Raji (cell line): ENCODE measurements at regions not wholly inside any gene's neighbourhood (a gene's known extent, or its start where the extent isn't known, plus 50 kb on each side); places are given as distances from the start of the nearest gene placed in this dataset.

Source experiments
- POLR2A ChIP-seq: IDR thresholded peaks from 2 replicates; pipeline ENCODE4 v1.6.1; 2011; ENCODE audit warnings: low read depth, low read length, control low read depth; ENCODE audit not compliant: insufficient read depth

DNA sequence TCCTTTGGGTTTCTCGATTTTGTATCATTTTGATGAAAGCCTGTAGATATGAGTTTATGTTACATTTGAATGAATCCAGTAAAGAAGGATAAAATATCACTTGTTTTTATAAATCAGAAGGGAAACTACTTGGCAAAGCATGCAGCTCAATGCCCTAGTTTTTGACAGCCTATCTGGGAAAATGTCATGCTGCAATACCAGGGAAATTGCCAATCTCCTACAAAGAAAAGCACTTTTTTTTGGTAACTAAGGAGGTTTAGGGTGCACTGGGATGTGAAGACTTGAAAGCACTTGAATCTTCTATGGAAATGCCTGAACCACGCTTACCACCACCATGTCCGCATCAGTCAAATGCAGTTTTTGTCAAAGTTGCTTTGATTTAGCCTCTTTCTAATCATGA, 446.9 kb upstream of the LRRC7 start:
- no peak for TF ChIP-seq POLR2A

- no peak for TF ChIP-seq POLR2A
Measured at GRCh38 chr1:69121723-69122122, 446.0 kb upstream of the LRRC7 start.

DNA sequence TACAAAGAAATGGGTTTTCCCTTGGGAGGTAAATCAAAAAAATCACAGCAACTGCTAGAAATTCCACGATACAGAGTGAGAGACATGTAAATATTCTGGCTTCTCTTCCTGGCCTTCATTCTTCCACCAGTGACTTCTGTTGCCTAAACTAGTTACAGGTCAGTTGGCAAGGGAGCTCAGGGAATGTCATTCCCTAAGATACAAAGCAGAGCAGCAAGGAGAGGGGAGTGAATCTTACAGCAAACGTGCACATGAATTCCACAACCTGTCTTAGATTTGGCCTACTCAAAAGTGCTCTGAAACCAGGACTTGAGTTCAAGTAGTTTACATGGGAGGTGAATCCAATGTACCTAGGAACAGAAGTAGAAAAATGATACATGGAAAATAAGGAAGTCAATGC, 445.3 kb upstream of the LRRC7 start:
- TF ChIP-seq POLR2A: no peak

- no peak for TF ChIP-seq POLR2A
Measured at GRCh38 chr1:69123486-69123885, 444.2 kb upstream of the LRRC7 start.

DNA sequence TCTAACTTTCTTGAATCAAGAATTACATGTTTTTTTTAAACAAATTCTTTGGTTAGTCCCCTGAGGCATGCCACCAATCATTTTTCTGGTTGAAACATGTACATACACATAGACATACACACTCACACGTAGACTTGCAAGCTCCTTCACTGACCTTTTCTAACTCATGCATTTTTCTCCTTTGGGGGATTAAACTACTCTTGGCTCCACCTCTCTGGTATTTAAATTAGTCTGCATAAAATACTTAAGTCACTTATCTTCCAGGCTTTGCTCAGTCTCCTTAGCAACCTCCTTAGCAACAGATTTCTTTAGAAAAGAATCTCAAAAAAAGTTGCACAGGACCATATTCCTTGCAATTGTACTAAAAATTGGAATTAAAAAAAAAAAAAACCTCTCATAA, 440.9 kb upstream of the LRRC7 start:
- TF ChIP-seq POLR2A: no peak

DNA sequence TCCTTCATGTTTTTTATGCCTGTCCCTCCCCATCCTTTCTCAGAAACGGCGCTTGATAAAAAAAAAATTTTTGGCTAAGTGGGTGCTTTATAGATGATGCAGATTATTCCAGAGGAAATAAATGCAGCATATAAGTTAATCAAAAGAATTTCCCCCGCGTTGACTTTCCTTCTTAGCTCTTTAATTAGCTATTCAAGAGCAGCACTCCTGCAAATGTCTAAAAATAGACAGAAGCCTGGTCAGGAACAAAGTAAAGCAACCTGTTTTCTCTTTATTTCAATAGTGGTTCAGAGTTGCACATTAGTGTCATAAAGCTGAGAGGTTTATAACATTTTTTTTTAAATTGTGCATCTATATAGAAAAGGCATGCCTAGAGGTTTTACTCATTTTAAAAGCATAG, 439.5 kb upstream of the LRRC7 start:
- no peak for TF ChIP-seq POLR2A

DNA sequence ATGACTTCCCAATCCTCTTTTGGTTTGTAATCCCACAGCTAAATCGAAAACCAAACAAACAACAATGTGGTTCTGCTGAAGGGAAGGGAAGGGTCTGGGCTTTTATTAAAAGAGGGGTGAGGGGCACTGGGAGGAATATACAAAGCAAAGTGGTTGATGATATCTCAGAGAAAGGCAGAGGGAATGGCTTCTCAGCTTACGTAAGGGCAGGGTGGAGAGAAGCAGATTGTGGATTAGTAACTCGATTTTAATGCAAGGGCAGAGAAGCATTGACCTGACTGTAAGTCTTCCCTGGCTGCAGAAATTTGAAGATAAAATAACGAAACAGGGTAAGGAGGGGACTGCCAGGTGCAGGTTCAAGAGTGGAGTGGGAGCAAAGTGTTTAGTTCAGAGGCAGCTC, 438.2 kb upstream of the LRRC7 start:
- TF ChIP-seq POLR2A: no peak

DNA sequence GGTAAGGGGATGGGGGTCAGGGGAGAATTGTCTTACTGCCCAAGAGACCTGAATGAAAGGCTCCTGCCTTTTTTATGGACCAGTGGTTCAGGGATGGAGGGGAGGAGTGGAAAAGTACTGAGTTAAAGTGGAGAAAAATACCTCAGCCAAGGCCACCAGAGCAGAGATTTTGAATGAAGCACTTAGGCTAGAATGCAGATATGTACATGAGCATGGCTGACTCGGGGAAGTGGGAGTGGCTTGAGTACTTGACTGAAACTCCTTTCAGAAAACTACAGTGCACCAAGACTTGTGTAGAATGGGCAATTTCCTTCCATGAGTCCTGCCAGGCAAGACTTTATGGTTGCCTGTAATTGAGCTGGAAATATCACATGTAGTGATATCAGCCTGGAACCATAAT, 429.6 kb upstream of the LRRC7 start:
- no peak for TF ChIP-seq POLR2A

GRCh38 chr1:69139007-69139406, 428.7 kb upstream of the LRRC7 start:
- TF ChIP-seq POLR2A: no peak

DNA sequence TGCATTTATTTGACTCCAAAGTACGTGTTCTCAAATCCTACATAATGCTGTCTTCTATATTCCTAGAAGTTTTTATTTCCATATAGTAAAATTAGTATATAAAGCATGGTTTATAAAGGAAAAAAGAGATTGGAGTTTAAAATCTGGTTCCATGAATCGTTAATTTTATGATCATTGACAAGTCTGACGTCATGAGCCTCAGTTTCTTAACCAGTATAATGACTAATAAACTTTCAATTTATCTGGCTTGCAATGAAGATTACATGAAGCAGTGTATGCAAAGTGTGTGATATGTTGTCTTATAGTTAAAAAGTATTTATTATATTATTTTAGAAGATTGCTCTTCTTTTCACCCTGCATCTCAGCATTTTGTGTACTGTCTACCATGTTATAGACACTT, 421.4 kb upstream of the LRRC7 start:
- TF ChIP-seq POLR2A: no peak

GRCh38 chr1:69148731-69149130, 419.0 kb upstream of the LRRC7 start:
- no peak for TF ChIP-seq POLR2A

DNA sequence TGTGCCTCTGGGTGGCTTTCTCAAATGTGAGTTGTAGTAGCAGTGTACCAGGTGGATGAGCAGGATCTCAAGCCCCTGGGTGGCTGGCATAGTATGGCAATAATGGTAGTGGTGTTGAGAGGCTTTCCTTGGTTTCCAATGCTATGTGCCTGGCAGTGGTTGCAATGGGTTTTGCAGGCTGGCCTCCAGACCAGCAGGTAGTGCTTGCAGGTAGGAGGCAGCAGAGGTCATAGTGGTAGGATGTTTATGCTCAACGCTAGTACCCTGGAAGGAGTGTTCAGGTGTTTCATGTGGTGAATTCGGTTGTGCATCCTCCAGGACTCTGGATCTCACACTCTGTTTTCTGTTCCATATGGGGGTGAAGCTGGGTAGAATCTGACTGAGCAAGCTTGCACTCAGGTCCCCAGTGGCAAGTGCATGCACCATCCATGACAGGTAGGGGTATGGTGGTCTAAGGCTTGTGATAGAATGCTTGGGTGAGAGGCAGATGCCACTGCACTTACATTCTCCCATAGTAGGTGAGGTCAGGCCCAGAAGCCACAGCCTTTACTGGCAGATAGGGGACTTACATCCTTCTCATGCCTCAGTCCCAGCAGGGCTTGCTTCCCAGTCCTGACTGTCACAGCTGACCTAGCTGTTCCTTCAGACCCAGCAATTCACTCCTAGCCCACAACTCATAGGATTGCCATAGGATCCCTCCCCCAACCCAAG, 410.5 kb upstream of the LRRC7 start:
- TF ChIP-seq POLR2A: no peak

GRCh38 chr1:69163241-69163640, 404.5 kb upstream of the LRRC7 start:
- no peak for TF ChIP-seq POLR2A

DNA sequence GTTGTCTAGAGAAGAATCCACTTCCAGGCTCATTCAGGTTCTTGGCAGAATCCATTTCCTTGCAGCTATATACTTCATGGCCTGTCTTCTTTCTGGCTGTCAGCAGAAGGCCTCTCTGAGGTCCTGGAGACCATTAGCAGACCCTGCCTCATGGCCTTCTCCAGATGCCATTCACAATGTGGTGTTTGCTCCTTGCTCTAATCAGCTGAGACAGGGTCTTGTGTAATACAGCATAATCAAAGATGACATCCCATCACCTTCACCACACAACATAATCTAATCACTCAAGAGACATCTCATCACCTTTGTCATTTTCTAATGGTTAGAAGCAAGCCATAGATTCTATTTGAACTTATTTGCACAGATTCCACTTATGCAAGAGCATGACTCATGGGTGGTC, 403.9 kb upstream of the LRRC7 start:
- no peak for TF ChIP-seq POLR2A

- TF ChIP-seq POLR2A: no peak
Measured at GRCh38 chr1:69167876-69168275, 399.8 kb upstream of the LRRC7 start.

- no peak for TF ChIP-seq POLR2A
Measured at GRCh38 chr1:69171248-69171647, 396.5 kb upstream of the LRRC7 start.
